ENCODE measurements at regions not wholly inside any gene's neighbourhood (a gene's known extent, or its start where the extent isn't known, plus 50 kb on each side); places are given as distances from the start of the nearest gene placed in this dataset.

- H3K27me3 ChIP-seq (ENCODE audit: control insufficient read depth, insufficient read depth, low read length) = no peaks in the 10 kb centered on the region
- no peaks in the 10 kb centered on the region for H3K9me3 ChIP-seq (ENCODE audit: control insufficient read depth, low read depth, low read length)
- no peaks in the 10 kb centered on the region for H3K36me3 ChIP-seq (ENCODE audit: control insufficient read depth, low read depth, low read length)
- no peak overlapping the region for H3K27ac ChIP-seq (ENCODE audit: low read length)
- H3K4me1 ChIP-seq (ENCODE audit: control insufficient read depth, low read depth, low read length) = peaks cover 5% of the 10 kb centered on the region
- no peak overlapping the region for H3K4me3 ChIP-seq (ENCODE audit: low read length)
- H3K9ac ChIP-seq (ENCODE audit: low read length) = no peak overlapping the region
These were observed 518.7 kb upstream of the MGAT4C start for GRCh38 chr12:86774841-86775388.

- peaks cover 5% of the 10 kb centered on the region for H3K4me1 ChIP-seq (ENCODE audit: control insufficient read depth, low read depth, low read length)
- H3K9me3 ChIP-seq (ENCODE audit: control insufficient read depth, low read depth, low read length) = no peaks in the 10 kb centered on the region
- H3K9ac ChIP-seq (ENCODE audit: low read length) = no peak overlapping the region
- no peak overlapping the region for H3K4me3 ChIP-seq (ENCODE audit: low read length)
- no peaks in the 10 kb centered on the region for H3K27me3 ChIP-seq (ENCODE audit: control insufficient read depth, insufficient read depth, low read length)
- H3K36me3 ChIP-seq (ENCODE audit: control insufficient read depth, low read depth, low read length) = no peaks in the 10 kb centered on the region
- no peak overlapping the region for H3K27ac ChIP-seq (ENCODE audit: low read length)
These were observed 516.5 kb upstream of the MGAT4C start for GRCh38 chr12:86772696-86773095.

- Histone ChIP-seq H3K27me3 (ENCODE audit: control insufficient read depth, insufficient read depth, low read length) (no peaks in the 10 kb centered on the region), H3K9me3 (ENCODE audit: control insufficient read depth, low read depth, low read length) (no peaks in the 10 kb centered on the region), H3K4me1 (ENCODE audit: control insufficient read depth, low read depth, low read length) (peaks cover 5% of the 10 kb centered on the region), H3K36me3 (ENCODE audit: control insufficient read depth, low read depth, low read length) (no peaks in the 10 kb centered on the region), H3K9ac (ENCODE audit: low read length) (no peak overlapping the region), H3K27ac (ENCODE audit: low read length) (no peak overlapping the region), H3K4me3 (ENCODE audit: low read length) (no peak overlapping the region)
These were observed 514.7 kb upstream of the MGAT4C start for GRCh38 chr12:86770871-86771270.

- H3K27me3 ChIP-seq (ENCODE audit: control insufficient read depth, insufficient read depth, low read length) = no peaks in the 10 kb centered on the region
- no peaks in the 10 kb centered on the region for H3K9me3 ChIP-seq (ENCODE audit: control insufficient read depth, low read depth, low read length)
- H3K36me3 ChIP-seq (ENCODE audit: control insufficient read depth, low read depth, low read length) = no peaks in the 10 kb centered on the region
- no peak overlapping the region for H3K9ac ChIP-seq (ENCODE audit: low read length)
- no peaks in the 10 kb centered on the region for H3K4me1 ChIP-seq (ENCODE audit: control insufficient read depth, low read depth, low read length)
- no peak overlapping the region for H3K27ac ChIP-seq (ENCODE audit: low read length)
- H3K4me3 ChIP-seq (ENCODE audit: low read length) = no peak overlapping the region
These were observed 492.7 kb upstream of the MGAT4C start for GRCh38 chr12:86748894-86749293.

- Histone ChIP-seq H3K4me3 (ENCODE audit: low read length) (no peak overlapping the region), H3K27ac (ENCODE audit: low read length) (no peak overlapping the region), H3K27me3 (ENCODE audit: control insufficient read depth, insufficient read depth, low read length) (no peaks in the 10 kb centered on the region), H3K4me1 (ENCODE audit: control insufficient read depth, low read depth, low read length) (no peaks in the 10 kb centered on the region), H3K9ac (ENCODE audit: low read length) (no peak overlapping the region), H3K36me3 (ENCODE audit: control insufficient read depth, low read depth, low read length) (no peaks in the 10 kb centered on the region), H3K9me3 (ENCODE audit: control insufficient read depth, low read depth, low read length) (no peaks in the 10 kb centered on the region)
These were observed 488.5 kb upstream of the MGAT4C start for GRCh38 chr12:86744547-86745212.

GRCh38 chr12:86743875-86744536 is 487.8 kb upstream of the MGAT4C start:
- Histone ChIP-seq H3K27ac (ENCODE audit: low read length) (no peak overlapping the region), H3K27me3 (ENCODE audit: control insufficient read depth, insufficient read depth, low read length) (no peaks in the 10 kb centered on the region), H3K36me3 (ENCODE audit: control insufficient read depth, low read depth, low read length) (no peaks in the 10 kb centered on the region), H3K9me3 (ENCODE audit: control insufficient read depth, low read depth, low read length) (no peaks in the 10 kb centered on the region), H3K9ac (ENCODE audit: low read length) (no peak overlapping the region), H3K4me1 (ENCODE audit: control insufficient read depth, low read depth, low read length) (no peaks in the 10 kb centered on the region), H3K4me3 (ENCODE audit: low read length) (no peak overlapping the region)

GRCh38 chr12:86741531-86741930 is 485.3 kb upstream of the MGAT4C start:
- H3K9me3 ChIP-seq (ENCODE audit: control insufficient read depth, low read depth, low read length) = no peaks in the 10 kb centered on the region
- no peaks in the 10 kb centered on the region for H3K27me3 ChIP-seq (ENCODE audit: control insufficient read depth, insufficient read depth, low read length)
- no peak overlapping the region for H3K9ac ChIP-seq (ENCODE audit: low read length)
- H3K36me3 ChIP-seq (ENCODE audit: control insufficient read depth, low read depth, low read length) = no peaks in the 10 kb centered on the region
- no peak overlapping the region for H3K4me3 ChIP-seq (ENCODE audit: low read length)
- no peak overlapping the region for H3K27ac ChIP-seq (ENCODE audit: low read length)
- no peaks in the 10 kb centered on the region for H3K4me1 ChIP-seq (ENCODE audit: control insufficient read depth, low read depth, low read length)

GRCh38 chr12:86735851-86736250 is 479.7 kb upstream of the MGAT4C start:
- no peak overlapping the region for H3K27ac ChIP-seq (ENCODE audit: low read length)
- no peaks in the 10 kb centered on the region for H3K4me1 ChIP-seq (ENCODE audit: control insufficient read depth, low read depth, low read length)
- H3K9me3 ChIP-seq (ENCODE audit: control insufficient read depth, low read depth, low read length) = no peaks in the 10 kb centered on the region
- H3K27me3 ChIP-seq (ENCODE audit: control insufficient read depth, insufficient read depth, low read length) = no peaks in the 10 kb centered on the region
- H3K36me3 ChIP-seq (ENCODE audit: control insufficient read depth, low read depth, low read length) = no peaks in the 10 kb centered on the region
- H3K9ac ChIP-seq (ENCODE audit: low read length) = no peak overlapping the region
- no peak overlapping the region for H3K4me3 ChIP-seq (ENCODE audit: low read length)

- no peaks in the 10 kb centered on the region for H3K27me3 ChIP-seq (ENCODE audit: control insufficient read depth, insufficient read depth, low read length)
- no peak overlapping the region for H3K4me3 ChIP-seq (ENCODE audit: low read length)
- no peaks in the 10 kb centered on the region for H3K36me3 ChIP-seq (ENCODE audit: control insufficient read depth, low read depth, low read length)
- H3K4me1 ChIP-seq (ENCODE audit: control insufficient read depth, low read depth, low read length) = no peaks in the 10 kb centered on the region
- H3K9me3 ChIP-seq (ENCODE audit: control insufficient read depth, low read depth, low read length) = no peaks in the 10 kb centered on the region
- H3K9ac ChIP-seq (ENCODE audit: low read length) = no peak overlapping the region
- no peak overlapping the region for H3K27ac ChIP-seq (ENCODE audit: low read length)
These were observed 478.9 kb upstream of the MGAT4C start for GRCh38 chr12:86735072-86735471.

- Histone ChIP-seq H3K9me3 (ENCODE audit: control insufficient read depth, low read depth, low read length) (no peaks in the 10 kb centered on the region), H3K4me1 (ENCODE audit: control insufficient read depth, low read depth, low read length) (no peaks in the 10 kb centered on the region)
These were observed 474.0 kb upstream of the MGAT4C start for GRCh38 chr12:86730233-86730632.

GRCh38 chr12:86729739-86730138 is 473.5 kb upstream of the MGAT4C start:
- Histone ChIP-seq H3K9ac (ENCODE audit: low read length) (no peak overlapping the region), H3K27ac (ENCODE audit: low read length) (no peak overlapping the region), H3K4me1 (ENCODE audit: control insufficient read depth, low read depth, low read length) (no peaks in the 10 kb centered on the region), H3K4me3 (ENCODE audit: low read length) (no peak overlapping the region), H3K9me3 (ENCODE audit: control insufficient read depth, low read depth, low read length) (no peaks in the 10 kb centered on the region), H3K36me3 (ENCODE audit: control insufficient read depth, low read depth, low read length) (no peaks in the 10 kb centered on the region), H3K27me3 (ENCODE audit: control insufficient read depth, insufficient read depth, low read length) (no peaks in the 10 kb centered on the region)

More at GRCh38 chr12:86730233-86730632, 474.0 kb upstream of the MGAT4C start:
- H3K4me3 ChIP-seq (ENCODE audit: low read length) = no peak overlapping the region
- H3K27me3 ChIP-seq (ENCODE audit: control insufficient read depth, insufficient read depth, low read length) = no peaks in the 10 kb centered on the region
- H3K9ac ChIP-seq (ENCODE audit: low read length) = no peak overlapping the region
- H3K36me3 ChIP-seq (ENCODE audit: control insufficient read depth, low read depth, low read length) = no peaks in the 10 kb centered on the region
- no peak overlapping the region for H3K27ac ChIP-seq (ENCODE audit: low read length)

- no peaks in the 10 kb centered on the region for H3K27me3 ChIP-seq (ENCODE audit: control insufficient read depth, insufficient read depth, low read length)
These were observed 471.0 kb upstream of the MGAT4C start for GRCh38 chr12:86727160-86727559.

More at GRCh38 chr12:86727160-86727559, 471.0 kb upstream of the MGAT4C start:
- no peaks in the 10 kb centered on the region for H3K36me3 ChIP-seq (ENCODE audit: control insufficient read depth, low read depth, low read length)
- H3K9me3 ChIP-seq (ENCODE audit: control insufficient read depth, low read depth, low read length) = no peaks in the 10 kb centered on the region
- H3K27ac ChIP-seq (ENCODE audit: low read length) = no peak overlapping the region
- no peak overlapping the region for H3K4me3 ChIP-seq (ENCODE audit: low read length)
- no peak overlapping the region for H3K9ac ChIP-seq (ENCODE audit: low read length)
- peaks cover 7% of the 10 kb centered on the region for H3K4me1 ChIP-seq (ENCODE audit: control insufficient read depth, low read depth, low read length)

Data from iPS-18a (cell line).